ENCODE measurements at regions not wholly inside any gene's neighbourhood (a gene's known extent, or its start where the extent isn't known, plus 50 kb on each side); places are given as distances from the start of the nearest gene placed in this dataset.

GRCh38 chr1:213821943-213822334 lies 165.8 kb upstream of the PROX1 start:
- TF ChIP-seq CTCF (IDR thresholded peaks at IDR 0.05 in 4 of 5, conservative IDR thresholded peaks at IDR 0.05 in 1 of 5) = no peak
- TF ChIP-seq POLR2A (IDR thresholded peaks at IDR 0.05) = no peak
